ENCODE measurements at regions not wholly inside any gene's neighbourhood (a gene's known extent, or its start where the extent isn't known, plus 50 kb on each side); places are given as distances from the start of the nearest gene placed in this dataset.

DNA sequence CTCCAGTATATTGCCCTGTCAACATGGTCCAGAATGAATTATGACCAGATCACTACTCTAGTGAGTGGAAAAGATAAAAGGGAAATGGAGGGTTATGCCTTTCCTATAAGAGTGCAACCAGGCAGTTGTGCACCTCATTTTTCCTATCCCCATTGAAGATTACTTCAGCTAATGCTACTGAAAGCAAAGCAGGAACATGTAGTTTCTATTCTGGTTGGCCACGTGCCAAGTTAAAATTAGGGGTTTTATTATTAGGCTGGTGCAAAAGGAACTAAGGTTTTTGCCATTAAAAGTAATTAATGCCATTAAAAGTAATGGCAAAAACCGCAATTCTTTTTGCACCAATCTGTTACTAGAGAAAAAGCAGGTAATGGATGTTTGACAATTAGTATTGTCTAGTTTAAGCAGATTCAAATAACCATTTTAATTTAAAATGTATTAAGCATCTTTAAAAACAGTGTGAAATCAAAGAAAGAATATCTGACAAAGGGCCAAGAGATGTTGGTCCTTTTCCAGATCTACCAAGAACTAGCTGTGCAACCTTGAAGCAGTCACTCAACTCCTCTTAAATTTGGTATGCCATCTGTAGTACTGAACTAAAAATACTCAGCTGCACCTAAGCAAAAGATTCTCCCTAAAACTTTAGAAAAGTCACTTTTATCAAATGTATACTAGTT, 567.5 kb upstream of the CCDC54 start:
- TF ChIP-seq, protein P1, sequence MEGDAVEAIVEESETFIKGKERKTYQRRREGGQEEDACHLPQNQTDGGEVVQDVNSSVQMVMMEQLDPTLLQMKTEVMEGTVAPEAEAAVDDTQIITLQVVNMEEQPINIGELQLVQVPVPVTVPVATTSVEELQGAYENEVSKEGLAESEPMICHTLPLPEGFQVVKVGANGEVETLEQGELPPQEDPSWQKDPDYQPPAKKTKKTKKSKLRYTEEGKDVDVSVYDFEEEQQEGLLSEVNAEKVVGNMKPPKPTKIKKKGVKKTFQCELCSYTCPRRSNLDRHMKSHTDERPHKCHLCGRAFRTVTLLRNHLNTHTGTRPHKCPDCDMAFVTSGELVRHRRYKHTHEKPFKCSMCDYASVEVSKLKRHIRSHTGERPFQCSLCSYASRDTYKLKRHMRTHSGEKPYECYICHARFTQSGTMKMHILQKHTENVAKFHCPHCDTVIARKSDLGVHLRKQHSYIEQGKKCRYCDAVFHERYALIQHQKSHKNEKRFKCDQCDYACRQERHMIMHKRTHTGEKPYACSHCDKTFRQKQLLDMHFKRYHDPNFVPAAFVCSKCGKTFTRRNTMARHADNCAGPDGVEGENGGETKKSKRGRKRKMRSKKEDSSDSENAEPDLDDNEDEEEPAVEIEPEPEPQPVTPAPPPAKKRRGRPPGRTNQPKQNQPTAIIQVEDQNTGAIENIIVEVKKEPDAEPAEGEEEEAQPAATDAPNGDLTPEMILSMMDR (IDR thresholded peaks at IDR 0.05; ENCODE audit: low read depth, low read length), result no peak
- no peak overlapping the region for H3K27ac ChIP-seq
- DNase-seq, result no peak
- no peak overlapping the region for H3K4me3 ChIP-seq (ENCODE audit: low read depth, low read length)
- no peaks in the 10 kb centered on the region for H3K9me3 ChIP-seq (ENCODE audit: severe bottlenecking)
- no peaks in the 10 kb centered on the region for H3K27me3 ChIP-seq (ENCODE audit: insufficient read depth, low read depth, severe bottlenecking)
- no peaks in the 10 kb centered on the region for H3K36me3 ChIP-seq

DNA sequence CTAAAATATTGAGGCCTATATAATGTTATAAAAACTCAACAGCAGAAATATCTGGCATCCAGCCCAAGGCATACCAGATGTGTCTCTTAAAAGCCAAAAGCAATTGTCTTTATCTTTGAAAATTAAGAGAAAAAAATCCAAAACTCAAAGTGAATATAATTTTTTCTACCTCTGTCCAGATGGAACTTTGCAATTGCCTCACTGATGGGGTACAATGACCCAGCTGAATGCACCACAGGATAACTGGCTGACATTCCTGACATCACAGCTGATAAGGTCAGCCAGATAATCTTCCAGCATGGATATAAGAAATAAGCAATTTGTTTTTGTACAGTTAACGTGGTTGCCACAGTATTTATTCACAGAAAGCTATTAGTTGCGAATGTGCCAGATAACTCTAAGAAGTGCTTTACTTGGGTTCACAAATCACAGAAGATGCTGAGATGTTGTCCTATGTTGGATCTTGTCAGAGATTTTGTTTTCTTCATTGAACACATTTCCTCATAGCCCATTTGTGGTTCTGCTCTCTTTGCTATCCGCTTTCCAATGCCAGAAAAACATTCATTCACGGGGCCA, 566.9 kb upstream of the CCDC54 start:
- no peak overlapping the region for H3K27ac ChIP-seq
- TF ChIP-seq, protein P1 (IDR thresholded peaks at IDR 0.05; ENCODE audit: low read depth, low read length), result no peak
- no peaks in the 10 kb centered on the region for H3K36me3 ChIP-seq
- no peaks in the 10 kb centered on the region for H3K9me3 ChIP-seq (ENCODE audit: severe bottlenecking)
- H3K27me3 ChIP-seq (ENCODE audit: insufficient read depth, low read depth, severe bottlenecking), result no peaks in the 10 kb centered on the region
- no peak overlapping the region for H3K4me3 ChIP-seq (ENCODE audit: low read depth, low read length)
- DNase-seq, result no peak

DNA sequence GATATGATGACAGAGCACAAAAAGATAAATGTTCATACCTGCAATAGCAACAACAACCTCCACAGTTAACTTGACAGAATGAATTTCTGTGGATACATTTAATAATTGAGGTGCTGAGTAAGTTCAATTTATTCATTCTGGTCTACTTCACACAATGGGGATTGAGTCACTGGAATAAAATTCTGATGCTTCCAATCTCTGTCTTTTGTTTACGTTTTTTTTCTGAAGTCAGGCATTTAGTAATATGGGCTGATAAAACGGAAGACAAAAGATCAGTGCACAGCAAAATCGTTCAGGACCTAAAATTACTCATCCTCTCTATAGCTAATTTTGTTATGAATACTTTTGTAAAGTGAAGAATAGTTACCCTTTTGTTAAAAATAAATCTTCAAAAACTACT, 565.9 kb upstream of the CCDC54 start:
- TF ChIP-seq, protein P1 (IDR thresholded peaks at IDR 0.05; ENCODE audit: low read depth, low read length), result no peak
- Histone ChIP-seq H3K36me3 (no peaks in the 10 kb centered on the region), H3K9me3 (ENCODE audit: severe bottlenecking) (no peaks in the 10 kb centered on the region), H3K27me3 (ENCODE audit: insufficient read depth, low read depth, severe bottlenecking) (no peaks in the 10 kb centered on the region), H3K4me3 (ENCODE audit: low read depth, low read length) (no peak overlapping the region), H3K27ac (no peak overlapping the region)
- no peak for DNase-seq

DNA sequence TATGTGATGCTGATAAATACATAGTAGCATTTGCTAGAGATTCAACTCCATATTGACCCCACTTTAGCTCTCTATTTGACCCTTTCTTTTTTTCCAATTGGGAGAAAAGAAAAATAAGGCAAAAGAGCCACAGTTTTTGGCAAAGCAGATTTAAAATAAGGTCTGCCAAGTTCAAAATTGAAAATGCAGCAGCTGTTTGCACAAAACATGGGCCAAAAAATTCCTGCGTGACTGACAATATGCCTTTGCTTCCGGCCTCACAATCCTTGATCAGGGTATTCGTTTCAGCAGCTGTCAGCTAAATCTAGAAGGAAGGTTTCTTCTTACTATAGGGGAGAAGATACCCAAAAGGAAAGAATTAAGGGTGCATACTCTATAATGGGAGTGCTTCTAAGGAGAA, 563.5 kb upstream of the CCDC54 start:
- H3K27me3 ChIP-seq (ENCODE audit: insufficient read depth, low read depth, severe bottlenecking), result no peaks in the 10 kb centered on the region
- no peak for DNase-seq
- TF ChIP-seq, protein P1 (IDR thresholded peaks at IDR 0.05; ENCODE audit: low read depth, low read length), result no peak
- no peaks in the 10 kb centered on the region for H3K9me3 ChIP-seq (ENCODE audit: severe bottlenecking)
- no peak overlapping the region for H3K4me3 ChIP-seq (ENCODE audit: low read depth, low read length)
- no peaks in the 10 kb centered on the region for H3K36me3 ChIP-seq
- H3K27ac ChIP-seq, result no peak overlapping the region

DNA sequence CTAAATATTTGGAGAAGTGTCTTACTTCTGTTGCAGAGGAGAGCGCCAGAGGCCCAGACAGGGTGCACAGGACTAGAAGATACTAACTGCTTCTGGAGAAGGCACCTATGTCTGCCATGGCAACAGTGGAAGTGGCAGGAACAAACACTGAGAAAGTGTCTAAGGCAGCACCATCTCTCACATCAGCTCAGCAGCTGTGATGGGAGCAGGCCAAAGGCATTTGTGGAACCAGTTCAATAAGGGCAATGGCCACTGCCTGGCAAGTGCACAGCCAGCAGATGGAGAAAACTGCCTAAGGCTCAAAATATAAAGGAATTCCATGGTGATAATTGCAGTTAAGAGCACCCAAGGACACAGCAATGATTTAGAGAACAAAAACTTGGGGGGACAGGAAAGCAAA, 563.0 kb upstream of the CCDC54 start:
- Histone ChIP-seq H3K27ac (no peak overlapping the region), H3K4me3 (ENCODE audit: low read depth, low read length) (no peak overlapping the region), H3K9me3 (ENCODE audit: severe bottlenecking) (no peaks in the 10 kb centered on the region), H3K36me3 (no peaks in the 10 kb centered on the region), H3K27me3 (ENCODE audit: insufficient read depth, low read depth, severe bottlenecking) (no peaks in the 10 kb centered on the region)
- no peak for DNase-seq
- TF ChIP-seq, protein P1 (IDR thresholded peaks at IDR 0.05; ENCODE audit: low read depth, low read length), result no peak

DNA sequence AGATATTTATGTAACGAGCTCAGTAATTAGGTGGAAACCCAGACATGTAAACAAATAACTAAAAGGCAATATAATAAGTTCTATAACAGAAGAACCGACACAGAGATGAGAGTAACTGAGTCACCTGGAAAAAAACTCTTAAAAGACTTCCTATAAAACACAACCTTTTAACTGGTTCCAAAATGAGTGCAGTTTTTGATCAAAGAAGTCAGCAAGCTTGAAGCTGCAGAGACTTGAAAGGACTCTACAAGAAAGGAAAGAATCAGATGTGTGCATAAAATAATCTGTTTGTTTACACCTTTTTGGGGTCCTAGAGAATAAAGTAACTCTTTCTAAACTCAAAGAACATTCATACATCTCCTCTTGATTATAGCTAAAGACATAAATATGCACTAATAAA, 560.4 kb upstream of the CCDC54 start:
- Histone ChIP-seq H3K27ac (no peak overlapping the region), H3K27me3 (ENCODE audit: insufficient read depth, low read depth, severe bottlenecking) (no peaks in the 10 kb centered on the region), H3K9me3 (ENCODE audit: severe bottlenecking) (no peaks in the 10 kb centered on the region), H3K36me3 (no peaks in the 10 kb centered on the region), H3K4me3 (ENCODE audit: low read depth, low read length) (no peak overlapping the region)
- TF ChIP-seq, protein P1 (IDR thresholded peaks at IDR 0.05; ENCODE audit: low read depth, low read length), result no peak
- DNase-seq, result no peak
